GM18520 (cell line): ENCODE measurements at regions not wholly inside any gene's neighbourhood (a gene's known extent, or its start where the extent isn't known, plus 50 kb on each side); places are given as distances from the start of the nearest gene placed in this dataset.
"Not testable (repeated sequence)": the region's sequence is repeated elsewhere in the genome, so short reads cannot be mapped to it uniquely, and the experiment has no call there.

ENCODE experiments used
- ATAC-seq: cut with Tn5 transposase; IDR thresholded peaks from one replicate; pipeline ENCODE4 v1.9.1; 2021; ENCODE audit not compliant: unreplicated experiment

DNA sequence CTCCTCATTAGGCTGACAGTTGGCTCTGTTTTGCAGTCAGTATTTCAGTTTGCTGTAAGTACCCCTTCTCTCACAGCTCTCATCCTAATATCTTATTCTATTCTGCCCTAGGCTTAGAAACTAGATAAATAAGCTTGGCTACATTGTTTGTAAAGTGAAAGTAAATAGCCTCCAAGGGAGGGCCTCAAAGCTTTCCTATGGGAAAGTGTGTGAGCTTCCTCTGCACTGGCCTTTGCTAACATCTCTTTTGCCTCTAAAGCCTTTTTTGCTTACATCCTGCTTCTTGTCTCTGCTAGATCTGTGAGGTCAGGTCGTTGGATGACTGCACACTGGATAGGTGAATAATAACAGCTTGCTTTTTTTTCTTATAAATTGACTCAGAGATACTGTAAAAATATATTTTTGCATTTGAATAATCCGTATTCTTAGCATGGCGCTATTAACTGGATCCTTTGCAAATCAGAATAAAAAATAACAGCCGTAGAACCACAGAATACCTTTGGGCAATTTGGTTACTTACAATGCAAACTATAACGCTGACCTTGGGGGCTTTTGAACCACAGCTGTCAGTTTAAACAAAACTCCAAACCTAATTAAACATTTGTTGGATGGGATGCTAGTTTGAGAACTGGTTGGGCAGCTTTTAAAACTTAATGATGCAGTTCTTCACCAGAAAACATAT is 55.1 kb downstream of the TTC6 start:
- no peak for ATAC-seq

DNA sequence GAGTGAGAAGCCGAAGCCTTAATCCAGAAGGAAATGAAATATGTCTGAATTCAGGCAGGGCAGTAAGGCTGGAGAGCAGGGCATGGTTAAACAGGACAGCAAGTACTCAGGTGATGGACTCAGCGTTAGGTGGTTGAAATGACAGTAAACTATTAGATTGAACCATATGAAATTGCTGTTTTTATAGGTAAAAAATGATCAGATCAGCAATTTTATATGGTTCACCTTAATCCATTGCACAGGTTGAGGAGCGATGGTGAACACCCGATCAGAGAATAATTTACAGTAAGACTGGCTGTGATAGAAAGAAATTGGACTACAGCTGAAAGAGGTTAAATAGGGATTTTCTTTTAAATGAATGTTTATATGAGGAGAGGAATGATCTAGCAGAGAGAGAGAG is 56.6 kb downstream of the TTC6 start:
- no peak for ATAC-seq

DNA sequence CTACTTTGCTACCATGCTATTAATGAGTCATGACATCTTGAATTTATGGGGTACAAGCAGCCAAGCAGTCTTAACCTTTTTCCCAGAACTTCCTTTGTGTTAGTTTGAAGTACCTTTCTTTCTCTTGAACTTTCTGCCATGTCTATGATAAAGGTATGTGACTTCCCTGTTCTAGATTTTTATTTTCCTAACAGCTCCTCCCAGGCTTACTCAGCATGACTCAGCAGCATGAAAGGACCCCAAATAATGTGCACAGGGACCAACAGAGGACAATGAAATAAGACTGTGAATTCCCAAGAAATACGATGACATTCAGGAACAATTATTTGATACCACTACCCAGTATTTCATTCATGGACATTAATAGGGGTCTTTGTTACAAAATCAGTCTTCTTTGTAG is 60.0 kb downstream of the TTC6 start:
- no peak for ATAC-seq

DNA sequence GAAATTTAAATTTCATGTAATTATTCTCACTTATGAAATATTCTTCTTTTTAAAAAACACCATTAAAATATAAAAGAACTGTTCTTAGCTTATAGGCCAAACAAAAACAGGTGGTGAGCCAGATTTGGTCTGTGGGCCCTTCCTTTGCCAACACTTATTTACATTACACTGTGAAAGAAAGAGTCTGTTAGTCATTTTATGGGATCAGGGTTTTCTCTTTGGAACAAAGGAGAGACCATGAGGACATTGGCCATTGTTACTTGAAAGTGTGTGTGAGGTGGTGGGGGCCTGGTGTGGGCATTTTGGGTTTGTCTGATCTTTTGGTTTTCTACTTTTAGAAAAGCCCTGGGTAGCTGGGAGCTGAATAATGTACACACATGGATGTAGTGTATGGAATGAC is 62.7 kb downstream of the TTC6 start:
- no peak for ATAC-seq

DNA sequence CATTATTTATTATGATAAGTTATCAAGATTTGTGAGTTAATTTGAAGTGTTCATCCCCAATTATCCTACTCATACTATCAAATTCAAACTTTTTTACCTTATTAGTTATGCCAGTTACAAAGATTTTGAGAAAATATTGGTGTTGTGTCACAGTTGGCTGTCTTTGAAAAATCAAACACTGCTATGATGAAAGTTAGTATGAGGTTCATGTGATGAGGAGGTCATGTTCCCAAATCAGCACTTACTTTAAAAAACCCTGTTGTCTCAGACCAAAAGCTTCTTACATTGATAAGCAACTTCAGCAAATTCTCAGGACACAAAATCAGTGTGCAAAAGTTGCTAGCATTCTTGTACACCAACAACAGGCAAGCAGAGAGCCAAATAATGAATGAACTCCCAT is 68.1 kb downstream of the TTC6 start:
- no peak for ATAC-seq

DNA sequence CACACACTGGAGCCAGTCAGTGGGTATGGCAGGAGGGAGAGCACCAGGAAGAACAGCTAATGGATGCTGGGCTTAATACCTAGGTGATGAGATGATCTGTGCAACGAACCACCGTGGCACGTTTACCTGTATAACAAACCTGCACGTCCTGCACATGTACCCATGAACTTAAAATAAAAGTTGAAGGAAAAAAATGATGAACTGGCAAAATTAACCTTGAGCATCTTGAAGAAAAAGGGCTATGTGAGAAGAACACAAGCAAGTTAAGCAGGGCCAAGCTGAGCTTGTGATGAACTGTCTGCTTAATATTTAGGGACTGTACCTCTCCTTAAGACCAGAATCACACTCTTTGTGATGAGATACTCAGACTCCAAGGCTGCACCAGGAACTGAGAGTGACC is 70.0 kb downstream of the TTC6 start:
- no peak for ATAC-seq

DNA sequence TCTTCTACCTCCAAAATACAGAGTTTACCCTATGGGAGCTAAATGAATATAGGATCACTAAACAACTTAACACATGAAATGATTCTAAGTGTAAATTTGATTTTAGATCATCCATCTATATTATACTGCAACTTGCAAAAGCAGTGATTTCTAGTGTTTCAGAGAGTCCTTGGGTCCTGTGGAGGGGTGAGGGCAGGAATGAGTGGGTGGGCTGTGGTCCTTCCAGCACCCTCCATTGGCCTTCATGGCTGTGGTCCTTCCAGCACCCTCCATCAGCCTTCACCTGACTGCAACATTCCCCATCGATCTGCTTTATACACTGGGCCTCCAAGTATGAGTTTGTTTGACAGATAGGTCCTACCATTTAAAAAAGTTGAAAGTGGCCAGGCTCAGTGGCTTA is 70.5 kb downstream of the TTC6 start:
- ATAC-seq = no peak

DNA sequence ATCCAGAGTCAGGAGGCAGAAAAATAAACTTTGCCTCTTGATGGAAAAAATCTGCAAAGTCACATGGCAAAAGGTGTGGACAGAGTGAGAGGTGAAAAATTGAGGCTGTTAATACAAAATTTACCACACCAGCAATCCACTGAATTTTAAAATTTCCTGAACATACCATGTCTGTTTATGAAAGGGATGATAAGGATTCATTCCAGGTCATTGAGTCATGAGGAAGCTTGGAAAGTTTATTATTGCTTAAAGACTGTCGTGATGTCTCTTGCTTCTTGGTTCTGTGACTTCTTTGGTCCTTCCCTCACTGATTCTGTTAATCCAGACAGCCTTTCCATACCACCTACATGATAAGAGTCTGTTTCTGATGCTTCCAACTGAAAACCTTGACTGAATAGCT is 73.2 kb downstream of the TTC6 start:
- no peak for ATAC-seq

DNA sequence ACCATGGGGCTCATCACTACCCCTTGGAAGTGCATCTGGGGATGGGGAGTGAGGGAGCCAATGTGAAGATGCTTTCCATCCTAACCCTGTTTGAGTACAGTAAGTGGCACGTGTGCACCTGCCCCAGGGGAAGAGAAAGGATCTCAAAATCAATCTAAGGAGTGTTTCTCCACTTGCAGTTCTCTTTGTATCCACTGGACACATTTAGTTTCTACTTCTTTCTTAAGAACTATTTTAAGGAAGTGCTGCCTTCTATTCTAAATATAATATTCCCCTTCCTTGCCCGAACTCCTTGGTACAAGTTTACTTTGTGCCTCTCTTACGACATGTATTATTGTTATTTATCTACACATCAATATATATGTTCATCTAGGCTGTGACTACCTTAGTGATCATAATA is 73.8 kb downstream of the TTC6 start:
- ATAC-seq = no peak

DNA sequence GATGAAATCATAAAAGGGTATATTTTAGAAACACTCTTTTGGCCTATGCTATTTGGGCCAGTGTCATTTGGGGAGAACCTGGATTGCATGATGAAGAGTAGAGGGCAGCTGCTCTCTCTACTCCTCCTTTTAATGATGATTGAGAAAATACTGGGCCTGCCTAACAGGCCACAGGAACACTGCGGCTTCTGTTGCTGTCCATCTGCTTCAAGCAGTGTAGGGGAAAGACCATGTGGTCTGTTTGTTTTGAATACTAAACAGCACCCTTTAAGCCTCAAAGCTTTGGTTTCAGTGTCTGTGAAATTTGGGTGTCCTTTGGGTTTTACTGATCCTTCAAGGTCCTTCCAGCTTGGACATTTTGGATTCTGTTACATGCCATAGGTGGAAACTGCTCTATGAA is 78.0 kb downstream of the TTC6 start:
- ATAC-seq = no peak

DNA sequence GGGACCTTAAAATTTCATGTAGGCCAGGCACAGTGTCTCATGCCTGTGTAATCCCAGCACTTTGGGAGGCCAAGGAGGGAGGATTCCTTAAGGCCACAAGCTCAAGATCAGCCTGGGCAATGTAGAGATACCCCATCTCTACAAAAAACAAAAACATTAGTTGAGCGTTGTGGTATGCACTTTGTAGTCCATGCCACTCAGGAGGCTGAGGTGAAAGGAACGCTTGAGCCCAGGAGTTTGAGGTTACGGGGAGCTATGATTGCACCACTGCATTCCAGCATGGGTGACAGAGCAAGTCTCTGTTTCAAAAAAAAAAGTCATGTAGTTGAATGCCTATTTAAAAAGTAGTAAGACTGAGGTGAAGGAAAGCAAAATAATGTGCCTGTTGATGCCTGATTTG is 83.5 kb downstream of the TTC6 start:
- no peak for ATAC-seq

DNA sequence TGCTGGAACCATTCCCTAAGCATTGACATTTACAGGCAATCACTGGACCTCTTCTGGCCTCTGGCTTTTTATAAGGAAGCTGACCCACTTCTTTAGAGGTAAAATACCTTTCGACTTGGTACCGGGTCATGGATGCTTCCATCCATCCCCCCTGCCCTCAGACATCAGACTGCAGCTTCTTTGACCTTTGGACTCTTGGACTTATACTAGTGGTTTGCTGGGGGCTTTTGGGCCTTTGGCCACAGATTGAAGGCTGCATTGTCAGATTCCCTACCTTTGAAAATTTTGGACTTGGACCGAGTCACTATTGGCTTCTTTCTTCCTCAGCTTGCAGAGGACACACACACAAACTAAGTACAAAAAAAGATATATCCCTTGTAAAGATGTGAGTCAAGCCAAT is 86.1 kb downstream of the TTC6 start:
- no peak for ATAC-seq

DNA sequence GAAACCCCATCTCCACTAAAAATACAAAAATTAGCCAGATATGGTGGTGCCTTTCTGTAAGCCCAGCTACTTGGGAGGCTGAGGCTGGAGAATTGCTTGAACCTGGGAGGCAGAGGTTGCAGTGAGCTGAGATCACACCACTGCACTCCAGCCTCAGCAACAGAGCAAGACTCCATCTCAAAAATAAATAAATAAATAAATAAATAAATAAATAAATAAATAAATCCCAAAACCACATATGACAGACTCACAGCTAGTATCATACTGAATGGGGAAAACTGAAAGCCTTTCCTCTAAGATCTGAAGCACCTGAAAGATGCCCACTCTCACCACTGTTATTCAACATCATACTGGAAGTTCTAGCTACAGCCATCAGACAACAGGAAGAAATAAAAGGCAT is 97.3 kb downstream of the TTC6 start:
- not testable (repeated sequence) for ATAC-seq

DNA sequence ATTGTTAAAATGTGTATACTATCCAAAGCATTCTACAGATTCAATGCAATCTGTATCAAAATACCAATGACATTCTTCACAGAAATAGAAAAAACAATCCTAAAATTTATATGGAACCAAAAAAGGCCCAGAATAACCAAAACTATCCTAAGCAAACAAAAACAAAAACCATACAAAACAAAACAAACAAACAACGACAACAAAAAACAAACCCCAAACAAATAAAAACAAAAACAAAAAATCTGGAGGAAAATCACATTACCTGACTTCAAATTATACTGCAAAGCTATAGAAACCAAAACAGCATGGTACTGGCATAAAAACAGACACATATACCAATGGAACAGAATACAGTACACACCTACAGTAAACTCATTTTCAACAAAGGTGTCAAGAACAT is 98.0 kb downstream of the TTC6 start:
- ATAC-seq = not testable (repeated sequence)

DNA sequence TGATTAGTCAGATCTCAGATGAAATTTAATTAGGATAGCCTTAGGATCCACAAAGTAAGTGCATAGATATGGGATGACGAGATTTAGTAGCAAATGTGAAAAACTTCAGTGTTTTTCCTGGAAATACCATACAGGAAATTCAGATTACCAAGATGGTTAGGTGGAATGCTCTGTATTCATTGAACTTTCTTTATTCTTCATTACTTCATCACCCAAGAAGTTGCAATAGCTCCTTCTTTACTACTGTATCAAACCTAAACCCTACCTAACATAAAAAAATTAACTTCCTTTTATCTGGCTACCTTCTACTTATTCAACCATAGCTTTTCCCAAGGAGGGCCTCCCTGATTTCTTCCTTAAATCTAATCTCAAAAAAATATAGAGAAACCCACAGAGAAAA is 100.4 kb downstream of the TTC6 start:
- ATAC-seq = no peak

DNA sequence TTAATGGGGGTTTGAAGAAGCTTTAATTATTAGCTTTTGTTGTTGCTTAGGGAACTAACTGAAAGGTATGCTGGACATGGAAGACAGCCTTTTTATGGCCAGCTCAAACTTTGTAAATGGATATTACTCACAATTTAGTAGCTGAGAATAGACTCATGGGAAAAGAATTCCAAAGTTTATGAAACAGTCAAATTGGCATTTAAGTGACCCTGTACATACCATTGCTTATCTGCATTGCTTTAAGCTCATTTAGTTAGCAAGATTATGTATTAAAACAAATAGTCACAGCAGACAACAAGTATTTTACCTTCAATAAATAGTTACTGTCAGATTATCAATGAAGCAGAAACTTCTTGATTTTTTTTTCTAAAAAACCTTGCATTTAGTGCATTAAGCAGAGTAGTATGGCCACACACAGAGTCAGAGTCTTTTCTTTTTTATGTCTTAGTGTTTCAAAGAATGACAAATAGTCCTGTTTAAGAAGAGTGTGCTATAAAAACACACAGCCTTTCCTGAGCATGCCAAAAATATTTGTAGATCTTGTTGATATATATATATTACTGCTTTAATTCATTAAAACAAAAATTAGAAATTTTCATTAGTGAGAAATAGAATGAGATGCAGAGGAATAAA is 102.2 kb downstream of the TTC6 start:
- ATAC-seq = no peak

DNA sequence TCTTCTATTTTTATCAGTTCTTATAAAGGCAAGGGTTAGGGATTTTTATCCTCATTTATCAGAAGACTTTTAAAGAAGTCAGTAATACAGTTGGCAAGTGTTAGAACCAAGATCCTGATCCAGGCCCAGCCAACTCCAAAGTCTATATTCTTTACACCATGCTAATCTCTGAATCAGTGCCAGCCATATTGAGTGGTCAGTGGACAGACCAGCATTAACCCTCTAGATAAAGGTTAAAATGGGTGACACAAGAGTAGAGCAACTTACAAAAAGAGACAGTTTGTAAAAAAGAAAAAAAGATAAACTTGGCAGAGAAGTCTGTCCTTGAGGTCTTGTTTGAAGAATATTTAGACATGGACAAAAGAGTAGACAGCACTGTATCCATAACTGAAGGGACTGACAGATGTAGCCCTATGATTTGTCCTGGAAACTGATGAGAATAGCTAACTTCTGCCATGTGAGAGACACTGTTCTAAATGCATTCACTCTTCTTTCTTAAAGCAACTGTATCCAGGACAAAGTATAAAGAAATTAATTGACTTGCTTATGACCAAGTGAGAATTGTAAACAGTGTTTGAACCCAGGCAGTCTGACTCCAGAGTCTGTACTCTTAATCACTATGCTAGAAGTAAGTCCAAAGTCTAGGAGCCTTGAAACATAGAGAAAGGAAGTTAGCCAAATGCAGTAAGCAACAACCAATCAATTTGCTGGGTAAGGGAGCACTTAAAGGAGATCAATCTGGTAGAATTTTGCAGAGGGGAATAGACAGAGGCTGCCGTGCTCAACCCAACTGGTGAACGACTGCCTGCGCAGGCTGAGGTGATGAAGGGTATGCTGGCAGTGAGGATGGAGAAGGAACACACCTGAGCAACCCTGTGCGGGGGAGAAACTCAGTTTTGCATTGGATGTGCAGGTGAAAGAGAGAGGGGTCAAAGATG is 103.7 kb downstream of the TTC6 start:
- no peak for ATAC-seq

DNA sequence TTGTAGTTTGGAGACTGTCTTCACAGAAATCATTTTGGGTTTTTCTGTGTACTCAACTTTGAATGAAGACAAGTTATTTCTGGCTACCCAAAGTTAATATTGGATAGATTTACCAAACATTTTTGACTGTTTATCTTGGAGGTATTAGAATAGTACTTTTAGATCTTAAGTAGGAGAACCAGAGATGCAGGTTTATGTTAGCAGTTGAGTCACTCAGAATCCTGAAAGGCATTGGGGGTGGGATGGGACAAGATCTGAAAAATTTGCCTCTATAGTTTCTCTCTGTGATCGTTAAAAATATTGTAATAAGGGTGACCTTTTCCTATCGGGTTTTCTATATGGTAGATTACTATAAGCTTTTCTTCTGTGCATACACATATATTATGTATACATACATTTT is 112.3 kb downstream of the TTC6 start:
- ATAC-seq = no peak

DNA sequence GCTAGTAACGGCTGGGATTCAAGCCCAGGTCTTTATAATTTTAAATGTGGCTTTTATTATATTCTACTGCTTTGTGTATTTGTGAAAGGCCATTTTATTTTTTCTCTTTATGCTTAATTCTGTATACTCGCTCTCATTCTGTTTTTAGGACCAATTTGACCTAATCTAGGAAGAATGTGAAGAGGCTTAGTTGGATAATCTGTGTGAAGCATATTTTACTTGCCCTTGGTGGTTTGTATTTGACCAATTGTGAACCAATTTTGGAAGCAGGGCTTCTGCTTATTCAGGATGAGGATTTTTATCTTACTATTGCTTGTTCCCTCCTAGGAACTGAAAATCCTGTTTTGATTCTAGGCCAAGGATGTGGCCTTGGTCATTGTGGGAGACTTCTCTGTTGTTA is 113.1 kb downstream of the TTC6 start:
- no peak for ATAC-seq

DNA sequence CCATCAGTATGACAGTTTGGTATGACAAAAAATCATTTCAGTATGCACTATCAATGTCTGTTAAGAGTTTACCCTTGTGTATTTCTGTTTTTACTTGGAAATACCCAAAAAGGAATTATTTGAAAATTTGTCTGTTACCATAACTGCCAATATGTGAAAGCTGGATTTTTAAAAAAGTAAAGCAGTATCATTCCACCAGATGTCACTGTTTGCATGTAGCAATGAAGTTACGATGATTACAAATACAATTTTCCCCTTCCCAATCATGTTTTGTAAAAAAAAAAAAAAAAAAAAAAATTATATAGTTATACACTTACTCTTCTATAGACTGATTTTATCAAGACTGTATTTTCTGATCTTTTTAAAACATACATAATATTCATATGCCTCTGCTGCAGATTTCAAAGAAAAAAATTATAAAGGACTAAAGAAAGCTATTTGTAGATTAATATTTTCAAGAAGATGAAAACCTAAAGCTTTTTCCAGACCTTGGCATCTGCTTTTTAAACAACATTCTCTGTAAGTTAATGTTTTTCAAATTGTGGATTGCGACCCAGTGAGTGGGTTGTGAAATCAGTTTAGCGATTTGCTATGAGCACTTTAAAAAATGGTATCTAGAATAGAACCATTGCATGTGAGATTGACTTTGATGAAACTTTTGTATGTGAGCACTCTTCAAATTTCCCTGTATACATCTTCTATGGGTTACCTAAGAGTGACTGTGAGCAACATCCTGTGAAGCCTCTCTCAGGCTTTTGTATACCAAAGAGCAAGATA is 114.2 kb downstream of the TTC6 start:
- no peak for ATAC-seq

DNA sequence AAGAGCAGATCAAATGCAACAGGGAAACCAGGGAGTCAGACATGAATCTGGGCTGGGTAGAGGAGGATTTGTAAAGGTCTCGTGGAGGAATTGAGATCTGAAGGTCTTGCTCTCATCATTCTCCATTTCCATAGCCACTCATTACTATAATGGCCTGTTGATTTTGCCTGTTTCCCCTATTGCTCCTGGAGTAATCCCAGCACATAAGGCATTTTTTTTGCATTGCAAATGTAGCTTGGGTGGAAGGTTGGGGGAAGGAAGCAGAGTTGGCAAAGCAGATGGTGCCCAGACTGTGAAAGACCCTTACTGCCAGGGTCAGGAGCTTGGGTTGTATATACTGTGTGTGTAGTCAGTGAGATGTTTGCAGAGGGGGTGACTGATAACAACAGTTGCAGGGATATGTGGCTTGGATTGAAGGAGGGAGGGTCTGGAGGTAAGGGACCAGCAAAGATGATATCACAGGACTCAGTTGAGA is 116.0 kb downstream of the TTC6 start:
- ATAC-seq = no peak
